HG02970 (cell line): ENCODE measurements at regions not wholly inside any gene's neighbourhood (a gene's known extent, or its start where the extent isn't known, plus 50 kb on each side); places are given as distances from the start of the nearest gene placed in this dataset.

Experiments used
- ATAC-seq: cut with Tn5 transposase; IDR thresholded peaks from one replicate; pipeline ENCODE4 v1.9.1; 2021; ENCODE audit warnings: mild to moderate bottlenecking, moderate library complexity, moderate number of reproducible peaks; ENCODE audit not compliant: unreplicated experiment, low FRiP score

DNA sequence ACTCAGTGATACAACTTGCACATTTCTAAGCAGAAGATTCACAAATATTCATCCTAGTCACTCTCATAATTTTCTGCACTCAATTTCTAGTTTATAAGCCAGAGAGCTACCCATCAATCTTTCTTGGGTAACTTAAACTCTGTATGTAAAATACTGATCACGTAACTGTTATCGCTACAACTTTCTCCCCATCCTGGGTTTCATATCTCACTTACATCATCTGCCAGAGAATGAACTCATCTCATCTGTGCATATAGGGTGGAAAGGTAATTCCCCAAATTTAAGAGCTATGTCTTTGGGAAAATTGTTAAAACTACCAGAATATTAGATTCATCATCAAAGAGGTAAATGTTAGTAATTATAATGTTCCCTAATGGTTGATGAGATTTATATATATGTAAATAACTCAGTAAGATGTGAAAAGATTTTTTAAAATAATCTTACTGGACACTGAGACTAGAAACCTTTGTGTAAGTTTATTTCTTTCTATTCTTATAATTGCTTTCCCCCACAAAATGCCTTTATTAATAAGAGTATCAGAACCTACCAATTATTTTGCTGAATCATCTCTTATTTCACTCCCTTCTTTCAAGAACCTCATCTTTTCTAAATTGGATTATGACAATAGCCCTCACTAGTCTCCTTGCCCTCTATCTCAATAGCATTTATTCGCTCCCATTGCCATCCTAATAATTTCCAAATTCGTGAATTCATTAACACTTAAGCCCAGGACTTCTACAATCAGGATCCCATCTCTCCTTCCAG, 729.0 kb downstream of the EPHA4 start:
- no peak for ATAC-seq

- no peak for ATAC-seq
These were observed 726.3 kb downstream of the EPHA4 start for GRCh38 chr2:220845766-220846273.

DNA sequence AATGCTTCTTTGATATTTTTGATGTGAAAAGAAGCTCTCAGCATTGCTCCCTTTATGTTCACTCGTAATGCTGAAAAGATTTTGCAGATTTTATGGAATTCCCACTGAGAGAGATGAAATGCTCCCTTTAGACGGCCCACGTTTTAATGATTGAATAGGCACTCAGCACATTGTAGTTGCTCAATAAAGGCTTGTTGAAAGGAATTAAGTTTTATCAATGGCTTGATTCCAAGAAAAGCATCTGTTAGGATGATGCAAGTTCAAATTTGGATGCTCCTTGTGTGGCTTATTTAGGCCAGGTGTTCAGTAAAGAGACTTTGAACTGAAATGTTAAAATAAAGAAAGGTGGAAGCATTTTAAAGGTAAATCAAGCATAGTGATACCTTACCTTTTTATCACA, 725.1 kb downstream of the EPHA4 start:
- ATAC-seq, result no peak

DNA sequence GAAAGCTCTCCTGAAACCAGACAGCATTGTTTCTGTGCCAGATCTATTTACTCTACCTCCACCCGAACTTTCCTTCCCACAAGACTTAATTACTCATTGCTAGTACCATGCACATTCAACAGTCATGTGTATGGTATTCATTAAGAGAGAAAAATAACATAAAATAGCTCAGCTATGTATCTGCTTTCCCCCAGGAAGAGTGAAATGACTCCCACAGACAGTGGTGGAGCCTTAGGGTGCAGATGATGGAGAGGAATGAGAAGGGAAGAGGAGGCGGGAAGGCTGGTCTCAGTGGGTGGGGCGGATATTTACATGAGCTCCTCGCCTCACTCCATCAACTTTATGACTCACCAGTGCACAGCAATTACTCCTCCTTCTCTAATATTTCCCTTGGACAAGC, 724.5 kb downstream of the EPHA4 start:
- no peak for ATAC-seq

DNA sequence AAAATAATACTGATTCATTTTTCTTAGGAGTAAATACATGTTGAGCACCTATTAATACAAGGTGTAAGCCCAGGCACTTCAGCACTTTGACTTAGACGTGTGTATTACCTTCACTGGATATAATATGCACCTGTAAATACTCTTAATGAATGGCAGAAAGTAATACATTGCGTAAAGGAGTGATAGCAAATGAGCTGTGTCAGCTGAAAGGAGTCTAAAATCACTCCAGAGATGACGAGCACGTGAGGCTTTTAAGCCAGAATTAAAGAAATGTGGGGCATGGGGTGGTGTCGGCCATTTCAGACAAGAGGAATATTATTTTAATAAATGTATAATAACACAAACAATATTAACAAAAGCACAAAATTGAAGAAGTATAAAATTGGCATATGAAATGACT, 722.7 kb downstream of the EPHA4 start:
- no peak for ATAC-seq

GRCh38 chr2:220850116-220850515, 722.0 kb downstream of the EPHA4 start:
- no peak for ATAC-seq

- no peak for ATAC-seq
These were observed 716.8 kb downstream of the EPHA4 start for GRCh38 chr2:220855296-220855695.

- ATAC-seq, result no peak
These were observed 715.6 kb downstream of the EPHA4 start for GRCh38 chr2:220856486-220856885.

DNA sequence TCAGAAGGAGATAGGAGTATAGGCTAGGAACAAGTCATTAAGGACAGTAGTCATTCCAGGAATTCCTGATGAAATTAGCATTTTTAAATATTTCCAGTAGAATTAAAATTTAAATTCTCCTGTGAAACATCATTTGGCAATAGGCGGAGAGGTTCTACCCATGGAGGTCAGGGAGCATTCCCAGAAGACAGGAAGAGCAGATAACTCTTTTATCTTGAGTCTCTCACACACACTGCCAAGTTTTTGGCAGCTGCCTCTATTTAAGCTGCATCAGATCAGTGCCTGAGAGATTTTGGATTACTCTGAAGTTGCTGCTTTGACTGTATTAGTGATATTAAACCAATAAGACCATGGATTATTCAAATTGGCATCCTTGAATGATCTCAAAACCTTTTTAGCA, 714.7 kb downstream of the EPHA4 start:
- ATAC-seq, result no peak

DNA sequence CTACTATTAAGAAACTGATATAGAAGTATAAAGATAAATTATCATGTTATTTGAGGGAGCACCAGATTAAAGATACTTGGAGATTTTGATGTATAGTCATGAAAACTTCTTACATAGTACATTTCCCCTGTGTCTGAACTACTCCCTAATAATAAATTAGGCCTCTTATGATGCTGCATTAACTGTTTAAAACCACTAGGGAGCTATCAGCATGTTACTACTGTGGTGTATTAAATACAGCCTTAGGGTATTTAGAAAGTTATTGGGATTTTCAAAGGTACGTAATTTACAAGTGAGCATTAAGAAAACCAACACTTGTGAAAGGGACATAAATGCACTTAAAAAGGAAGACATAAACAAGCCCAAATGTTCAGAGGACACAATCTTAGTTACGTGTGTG, 714.0 kb downstream of the EPHA4 start:
- ATAC-seq, result no peak

DNA sequence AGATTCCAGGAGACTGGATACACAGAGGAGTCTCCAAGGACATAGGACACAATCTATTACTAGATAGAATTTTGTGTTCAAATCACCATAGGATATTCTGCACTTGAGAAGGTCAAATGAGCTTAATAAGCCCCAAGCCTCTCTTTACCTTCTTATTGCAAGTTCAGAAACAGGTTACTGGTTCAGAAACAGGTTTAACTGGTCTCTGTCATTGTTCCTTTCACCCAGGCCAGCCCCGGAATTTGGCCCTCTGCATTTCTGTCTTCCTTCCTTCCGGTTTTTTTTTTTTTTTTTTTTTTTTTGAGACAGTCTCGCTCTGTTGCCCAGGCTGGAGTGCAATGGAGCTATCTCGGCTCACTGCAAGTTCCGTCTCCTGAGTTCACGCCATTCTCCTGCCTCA, 700.2 kb downstream of the EPHA4 start:
- no peak for ATAC-seq

- no peak for ATAC-seq
These were observed 695.9 kb downstream of the EPHA4 start for GRCh38 chr2:220876080-220876824.

- no peak for ATAC-seq
These were observed 694.6 kb downstream of the EPHA4 start for GRCh38 chr2:220877491-220877890.

DNA sequence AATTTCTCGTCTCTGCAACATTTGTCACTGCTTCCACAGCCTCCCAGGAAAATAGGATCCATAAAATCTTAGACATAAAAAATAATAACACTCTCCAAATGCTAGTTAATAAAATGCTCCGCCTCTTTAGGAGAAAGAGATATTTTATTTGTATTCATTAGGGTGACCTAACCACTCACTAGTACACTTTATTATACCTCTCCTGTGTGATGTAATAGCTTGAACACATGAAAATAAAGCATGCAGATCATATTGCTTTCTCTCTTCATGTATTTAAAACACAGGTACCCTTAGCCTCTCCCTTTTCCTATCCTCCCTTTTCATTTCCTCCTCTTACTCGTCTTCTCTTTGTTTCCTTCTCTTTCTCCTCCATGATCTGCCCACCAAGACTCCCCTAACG, 694.2 kb downstream of the EPHA4 start:
- no peak for ATAC-seq

DNA sequence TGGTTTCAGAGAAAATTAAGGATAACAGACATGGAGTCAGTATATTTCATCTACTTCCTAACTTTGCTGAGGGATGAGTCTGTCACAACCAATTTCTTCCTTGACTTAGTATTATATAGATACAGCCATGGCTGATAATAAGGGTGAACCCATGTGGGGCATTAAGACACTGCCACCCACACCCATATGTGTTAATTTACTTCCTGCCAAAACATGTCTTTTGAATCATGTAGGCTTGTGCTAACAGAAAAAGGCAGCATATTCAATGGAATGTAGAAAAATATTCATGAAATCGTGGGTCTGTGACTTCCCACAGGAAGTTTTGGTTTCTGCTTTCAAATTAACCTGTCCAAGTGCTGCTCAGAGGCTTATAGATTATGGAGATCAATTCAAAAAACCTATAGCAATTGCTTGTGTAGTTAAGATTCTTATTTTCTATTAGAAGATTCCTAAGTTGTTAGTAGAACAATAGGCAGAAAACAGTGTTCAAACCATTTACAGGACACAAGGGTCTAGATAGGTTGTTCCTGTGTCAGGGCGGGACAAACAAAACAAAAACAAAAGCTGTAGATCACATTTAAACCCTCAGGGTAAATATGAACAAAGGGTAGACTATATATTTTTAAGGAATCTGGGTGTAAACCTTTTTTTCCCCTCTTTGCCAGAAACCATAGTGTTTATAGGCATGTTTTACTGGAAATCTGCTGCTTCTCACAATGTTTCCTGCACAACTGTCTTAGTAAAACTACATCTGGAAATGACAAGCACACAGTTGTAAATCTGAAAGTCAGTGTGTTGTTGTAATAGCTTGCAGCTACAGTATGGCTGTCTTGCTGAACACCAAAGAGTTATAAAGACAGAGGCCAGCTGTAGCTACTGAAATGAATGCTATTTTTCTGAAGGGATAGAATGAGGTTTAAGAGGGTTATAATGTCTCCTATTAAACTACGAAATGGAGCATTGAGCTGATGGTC, 691.2 kb downstream of the EPHA4 start:
- no peak for ATAC-seq

DNA sequence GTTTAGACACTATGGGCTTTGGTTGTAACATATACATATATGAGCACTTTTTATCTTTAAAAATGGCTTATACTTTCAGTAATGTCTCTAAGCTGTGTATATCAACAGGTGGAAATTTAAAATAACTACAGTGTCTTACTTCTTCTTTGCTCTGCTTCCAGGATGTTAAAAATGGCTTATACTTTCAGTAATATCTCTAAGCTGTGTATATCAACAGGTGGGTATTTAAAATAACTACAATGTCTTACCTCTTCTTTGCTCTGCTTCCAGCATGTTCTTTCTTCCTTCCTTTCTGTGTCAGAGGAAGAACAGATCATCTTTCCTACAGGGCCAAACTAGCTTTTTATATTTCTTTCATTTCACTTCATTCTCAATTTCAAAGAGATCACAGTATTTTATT, 689.6 kb downstream of the EPHA4 start:
- ATAC-seq, result no peak

DNA sequence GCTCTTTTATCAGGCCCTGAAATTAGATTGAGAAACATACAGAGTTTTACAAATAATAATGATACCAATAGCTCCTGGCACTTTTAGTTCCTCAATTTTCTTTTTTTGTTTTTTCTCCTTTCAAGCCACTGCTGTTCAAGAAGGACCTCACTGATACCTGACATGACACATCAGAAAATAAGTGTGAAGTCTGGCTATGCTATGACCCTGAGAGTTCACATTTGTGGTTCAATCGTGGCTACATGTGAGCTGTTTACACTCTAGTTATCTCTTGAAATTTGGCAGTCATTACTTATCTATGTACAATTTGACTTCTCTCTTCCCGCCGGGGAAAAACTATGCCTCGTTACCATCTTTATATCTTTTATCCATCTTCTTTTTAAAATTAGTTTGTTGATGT, 686.5 kb downstream of the EPHA4 start:
- no peak for ATAC-seq

DNA sequence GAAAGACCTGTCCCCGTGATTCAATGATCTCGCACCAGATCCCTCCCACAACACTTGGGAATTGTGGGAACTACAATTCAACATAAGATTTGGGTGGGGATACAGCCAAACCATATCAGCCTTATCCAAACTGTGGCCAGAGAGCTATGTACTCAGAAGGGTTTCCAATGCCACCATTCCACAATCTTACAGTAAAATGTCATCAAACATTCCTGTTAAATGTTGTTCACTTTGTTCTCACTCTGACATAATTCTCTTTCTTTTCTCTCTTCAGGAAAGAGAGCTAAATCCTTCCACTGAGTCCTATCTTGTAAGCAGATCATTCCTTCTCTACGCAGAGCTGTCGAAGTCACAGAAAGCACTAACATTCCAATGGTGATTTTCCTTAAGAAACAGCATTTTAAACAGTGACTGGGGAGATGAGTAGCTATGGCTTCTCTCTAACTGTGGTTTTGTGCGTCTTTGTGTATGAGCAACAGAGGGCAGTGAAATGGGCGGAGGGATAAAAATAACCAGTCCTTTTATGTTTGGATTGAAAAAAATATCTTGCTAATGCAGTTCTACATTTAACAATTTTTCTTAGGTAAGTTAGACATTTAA, 684.7 kb downstream of the EPHA4 start:
- ATAC-seq, result no peak

DNA sequence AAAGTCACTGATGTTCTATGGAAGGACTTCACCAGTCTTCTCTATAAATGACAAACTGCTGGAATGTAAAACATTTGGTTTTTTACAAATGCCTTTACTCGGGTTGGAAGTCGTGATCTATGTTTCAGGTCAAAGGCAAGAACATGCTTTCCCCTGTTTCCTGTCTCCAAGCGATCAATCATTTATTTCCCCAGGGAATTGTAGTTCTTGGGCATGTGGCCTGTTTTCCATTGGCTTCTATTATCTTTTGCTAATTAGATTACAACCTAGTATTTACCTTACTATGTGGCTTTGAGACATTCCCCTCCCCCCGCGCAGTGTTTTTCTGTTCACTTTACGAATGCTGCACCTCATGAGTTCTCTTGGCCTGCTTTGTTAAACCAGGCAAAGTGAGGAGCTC, 684.2 kb downstream of the EPHA4 start:
- no peak for ATAC-seq

GRCh38 chr2:220890931-220891330, 681.2 kb downstream of the EPHA4 start:
- no peak for ATAC-seq
